CD4-positive, alpha-beta T cell (primary cell): ENCODE measurements at regions not wholly inside any gene's neighbourhood (a gene's known extent, or its start where the extent isn't known, plus 50 kb on each side); places are given as distances from the start of the nearest gene placed in this dataset.

Source experiments
- ATAC-seq: fragments of 200-7000 bp; cut with Tn5 transposase; one replicate; pipeline ENCODE4 v1.10.0; 2022; ENCODE audit warnings: mild to moderate bottlenecking; ENCODE audit not compliant: poor library complexity
- CTCF ChIA-PET: fragments of 350-600 bp; sonication (Branson Sonifier 250); formaldehyde crosslinking; loops from one replicate; lab custom pipeline; 2021; ENCODE audit warnings: antibody characterized with exemption, inconsistent platforms; lab: Charles Lee
- POLR2A ChIA-PET: fragments of 350-600 bp; sonication (Branson Sonifier 250); formaldehyde crosslinking; loops from one replicate; lab custom pipeline; 2021; ENCODE audit warnings: antibody characterized with exemption, inconsistent platforms; lab: Charles Lee
- DNase-seq, 14 experiments: peaks; one replicate each; pipeline ENCODE4 v3.0.0-alpha.2; 2013 to 2020; ENCODE audit warnings: mixed read lengths in 2 of 14
- H3K27ac ChIP-seq, 2 donors: one replicate each; pipeline versions ENCODE4 v1.5.1 to v1.7.0; 2013; ENCODE audit warnings: low read length in 2 of 2, low read depth in 1 of 2, mild to moderate bottlenecking in 1 of 2
- H3K27me3 ChIP-seq, 2 experiments: 1 replicate in 1 of 2; 2 replicates in 1 of 2; pipeline versions ENCODE4 v1.6.1 to v1.7.0; 2013; ENCODE audit warnings: low read length in 2 of 2, control low read depth in 1 of 2, mild to moderate bottlenecking in 1 of 2, moderate library complexity in 1 of 2; ENCODE audit not compliant: insufficient read depth in 2 of 2, control insufficient read depth in 1 of 2
- H3K36me3 ChIP-seq: one replicate; pipeline ENCODE4 v1.6.1; 2013; ENCODE audit warnings: low read length, control low read depth; ENCODE audit not compliant: insufficient read depth
- H3K4me1 ChIP-seq: one replicate; pipeline ENCODE4 v1.6.1; 2013; ENCODE audit warnings: low read length, control low read depth; ENCODE audit not compliant: insufficient read depth
- H3K4me3 ChIP-seq: one replicate; pipeline ENCODE4 v1.5.1; 2013; ENCODE audit warnings: mild to moderate bottlenecking, low read length, moderate library complexity
- H3K9me3 ChIP-seq, 2 experiments: 1 replicate in 1 of 2; 2 replicates in 1 of 2; pipeline versions ENCODE4 v1.6.1 to v1.7.0; 2013; ENCODE audit warnings: low read length in 2 of 2, mild to moderate bottlenecking in 2 of 2, control low read depth in 1 of 2, moderate library complexity in 1 of 2; ENCODE audit not compliant: control insufficient read depth in 1 of 2, insufficient read depth in 1 of 2
- H3K27ac Mint-ChIP-seq: one replicate; pipeline ENCODE4 v1.8.0; 2020; ENCODE audit warnings: mixed read lengths
- H3K27me3 Mint-ChIP-seq: one replicate; pipeline ENCODE4 v1.8.0; 2021; ENCODE audit warnings: mixed read lengths
- H3K36me3 Mint-ChIP-seq: one replicate; pipeline ENCODE4 v1.8.0; 2021; ENCODE audit warnings: low read depth, mixed read lengths
- H3K4me1 Mint-ChIP-seq: one replicate; pipeline ENCODE4 v1.8.0; 2021; ENCODE audit warnings: low read depth, mixed read lengths
- H3K4me3 Mint-ChIP-seq: one replicate; pipeline ENCODE4 v1.8.0; 2020; ENCODE audit warnings: mild to moderate bottlenecking, mixed read lengths
- H3K9me3 Mint-ChIP-seq: one replicate; pipeline ENCODE4 v1.8.0; 2020; ENCODE audit warnings: mixed read lengths
- CTCF ChIP-seq: fragments of 200-600 bp; IDR thresholded peaks from one replicate; pipeline ENCODE4 v1.8.0; 2022; ENCODE audit warnings: antibody characterized with exemption, mild to moderate bottlenecking
- intact Hi-C, 2 experiments: fragments of 100-400 bp; cut with DNase I in 1 of 2; cut with micrococcal nuclease in 1 of 2; formaldehyde crosslinking; loops; one replicate each; pipeline versions ENCODE4 v1.15.1 to v1.9.0; 2023 to 2025; cut with DNase I, micrococcal nuclease

GRCh38 chr6:21678990-21679389 lies 85.4 kb downstream of the SOX4 start:
- H3K36me3 Mint-ChIP-seq = no peaks in the 10 kb centered on the region
- peaks cover 4% of the 10 kb centered on the region for H3K27me3 Mint-ChIP-seq
- no peak overlapping the region for H3K4me3 Mint-ChIP-seq
- H3K4me3 ChIP-seq = no peak overlapping the region
- DNase-seq = no peak
- no peak for TF ChIP-seq CTCF
- intact Hi-C loops = no loop called here
- no peak overlapping the region for H3K27ac Mint-ChIP-seq
- POLR2A ChIA-PET = no interaction called here
- H3K9me3 Mint-ChIP-seq = no peaks in the 10 kb centered on the region
- no peaks in the 10 kb centered on the region for H3K36me3 ChIP-seq
- no peak for ATAC-seq
- H3K27ac ChIP-seq = no peak overlapping the region
- no peaks in the 10 kb centered on the region for H3K4me1 Mint-ChIP-seq
- no peaks in the 10 kb centered on the region for H3K4me1 ChIP-seq
- CTCF ChIA-PET = no interaction called here
- peaks cover 0 to 4% of the 10 kb centered on the region in 2 experiments for H3K9me3 ChIP-seq
- H3K27me3 ChIP-seq = no peaks in the 10 kb centered on the region

- no peaks in the 10 kb centered on the region for H3K27me3 ChIP-seq
- H3K36me3 ChIP-seq = no peaks in the 10 kb centered on the region
- no peak for TF ChIP-seq CTCF
- H3K4me1 ChIP-seq = no peaks in the 10 kb centered on the region
- CTCF ChIA-PET = no interaction called here
- no peaks in the 10 kb centered on the region for H3K4me1 Mint-ChIP-seq
- no peak overlapping the region for H3K4me3 Mint-ChIP-seq
- H3K27ac Mint-ChIP-seq = no peak overlapping the region
- peaks cover 0 to 4% of the 10 kb centered on the region in 2 experiments for H3K9me3 ChIP-seq
- no peaks in the 10 kb centered on the region for H3K36me3 Mint-ChIP-seq
- POLR2A ChIA-PET = no interaction called here
- intact Hi-C loops = no loop called here
- H3K9me3 Mint-ChIP-seq = no peaks in the 10 kb centered on the region
- ATAC-seq (no peak), DNase-seq (no peak)
- no peak overlapping the region for H3K27ac ChIP-seq
- H3K27me3 Mint-ChIP-seq = no peaks in the 10 kb centered on the region
- H3K4me3 ChIP-seq = no peak overlapping the region
Observed at GRCh38 chr6:21679761-21680265, 86.3 kb downstream of the SOX4 start.

GRCh38 chr6:21680611-21681010 lies 87.1 kb downstream of the SOX4 start:
- Mint-ChIP-seq H3K4me1 (no peaks in the 10 kb centered on the region), H3K9me3 (no peaks in the 10 kb centered on the region)
- no peak for ATAC-seq

More at GRCh38 chr6:21680611-21681010, 87.1 kb downstream of the SOX4 start:
- intact Hi-C loops = no loop called here
- ChIA-PET POLR2A (interaction anchor here (0.7 kb wide), 1 partner anchor 113 kb away, joined by 3 read pairs; no protein-coding TSS in a partner anchor), CTCF (interaction anchor here (0.7 kb wide), 1 partner anchor 1467 kb away, joined by 3 read pairs; no protein-coding TSS in a partner anchor)
- peaks cover 0 to 4% of the 10 kb centered on the region in 2 experiments for H3K9me3 ChIP-seq
- H3K27me3 ChIP-seq = no peaks in the 10 kb centered on the region
- no peaks in the 10 kb centered on the region for H3K27me3 Mint-ChIP-seq
- H3K4me3 ChIP-seq = no peak overlapping the region
- H3K27ac ChIP-seq = no peak overlapping the region
- DNase-seq = no peak
- no peaks in the 10 kb centered on the region for H3K36me3 ChIP-seq
- H3K4me3 Mint-ChIP-seq = no peak overlapping the region
- no peak overlapping the region for H3K27ac Mint-ChIP-seq
- TF ChIP-seq CTCF = no peak
- H3K4me1 ChIP-seq = no peaks in the 10 kb centered on the region
- no peaks in the 10 kb centered on the region for H3K36me3 Mint-ChIP-seq
